Stimulated activated memory B cell treated with anti-CD40 and anti-IgM and Interleukin-4, amounts not matched to agents 10 μg/mL and 1 μg/mL and 100 μg/mL, for 72 hours (primary cell): ENCODE measurements at regions not wholly inside any gene's neighbourhood (a gene's known extent, or its start where the extent isn't known, plus 50 kb on each side); places are given as distances from the start of the nearest gene placed in this dataset.
A peak's percentile ranks its signal among the peaks of the same experiment; 100 is the strongest.

Experiments used
- ATAC-seq: fragments of 150-1000 bp; cut with Tn5 transposase; 2 replicates; pipeline ENCODE4 v1.10.0; 2021
- H3K27ac Mint-ChIP-seq: one replicate; pipeline ENCODE4 v1.8.0; 2022; ENCODE audit warnings: mild to moderate bottlenecking, mixed read lengths
- H3K27me3 Mint-ChIP-seq: one replicate; pipeline ENCODE4 v1.8.0; 2022; ENCODE audit warnings: mixed read lengths
- H3K36me3 Mint-ChIP-seq: one replicate; pipeline ENCODE4 v1.8.0; 2022; ENCODE audit warnings: mixed read lengths
- H3K4me1 Mint-ChIP-seq: one replicate; pipeline ENCODE4 v1.8.0; 2022; ENCODE audit warnings: mixed read lengths
- H3K4me3 Mint-ChIP-seq: one replicate; pipeline ENCODE4 v1.8.0; 2022; ENCODE audit warnings: mild to moderate bottlenecking, moderate library complexity, mixed read lengths
- H3K9me3 Mint-ChIP-seq: one replicate; pipeline ENCODE4 v1.8.0; 2022; ENCODE audit warnings: mixed read lengths

- no peak for ATAC-seq
- Mint-ChIP-seq H3K36me3 (no peaks in the 10 kb centered on the region), H3K27me3 (no peaks in the 10 kb centered on the region), H3K4me3 (no peak overlapping the region), H3K9me3 (no peaks in the 10 kb centered on the region), H3K4me1 (no peaks in the 10 kb centered on the region), H3K27ac (no peak overlapping the region)
Observed at GRCh38 chr21:19899645-19900044, 1098.6 kb upstream of the NCAM2 start.

- no peaks in the 10 kb centered on the region for H3K36me3 Mint-ChIP-seq
- H3K27ac Mint-ChIP-seq = no peak overlapping the region
- no peaks in the 10 kb centered on the region for H3K9me3 Mint-ChIP-seq
- H3K27me3 Mint-ChIP-seq = no peaks in the 10 kb centered on the region
- no peak overlapping the region for H3K4me3 Mint-ChIP-seq
- H3K4me1 Mint-ChIP-seq = no peaks in the 10 kb centered on the region
- ATAC-seq = peak; percentile 8
Observed at GRCh38 chr21:19900149-19900548, 1098.1 kb upstream of the NCAM2 start.

GRCh38 chr21:19908390-19908789 lies 1089.8 kb upstream of the NCAM2 start:
- H3K4me3 Mint-ChIP-seq = no peak overlapping the region
- no peak for ATAC-seq
- H3K36me3 Mint-ChIP-seq = no peaks in the 10 kb centered on the region
- no peak overlapping the region for H3K27ac Mint-ChIP-seq
- no peaks in the 10 kb centered on the region for H3K27me3 Mint-ChIP-seq
- no peaks in the 10 kb centered on the region for H3K4me1 Mint-ChIP-seq
- no peaks in the 10 kb centered on the region for H3K9me3 Mint-ChIP-seq

- Mint-ChIP-seq H3K27me3 (no peaks in the 10 kb centered on the region), H3K27ac (no peak overlapping the region), H3K9me3 (no peaks in the 10 kb centered on the region), H3K36me3 (no peaks in the 10 kb centered on the region), H3K4me3 (no peak overlapping the region), H3K4me1 (no peaks in the 10 kb centered on the region)
- ATAC-seq = no peak
Observed at GRCh38 chr21:19914028-19914427, 1084.2 kb upstream of the NCAM2 start.

GRCh38 chr21:19921211-19921610 lies 1077.0 kb upstream of the NCAM2 start:
- no peaks in the 10 kb centered on the region for H3K27me3 Mint-ChIP-seq
- H3K4me1 Mint-ChIP-seq = no peaks in the 10 kb centered on the region
- no peak overlapping the region for H3K4me3 Mint-ChIP-seq
- H3K27ac Mint-ChIP-seq = no peak overlapping the region
- no peak for ATAC-seq
- no peaks in the 10 kb centered on the region for H3K36me3 Mint-ChIP-seq
- no peaks in the 10 kb centered on the region for H3K9me3 Mint-ChIP-seq

GRCh38 chr21:19922122-19922521 lies 1076.1 kb upstream of the NCAM2 start:
- no peak overlapping the region for H3K4me3 Mint-ChIP-seq
- no peaks in the 10 kb centered on the region for H3K4me1 Mint-ChIP-seq
- no peaks in the 10 kb centered on the region for H3K27me3 Mint-ChIP-seq
- no peak for ATAC-seq
- H3K36me3 Mint-ChIP-seq = no peaks in the 10 kb centered on the region
- H3K9me3 Mint-ChIP-seq = no peaks in the 10 kb centered on the region
- no peak overlapping the region for H3K27ac Mint-ChIP-seq

GRCh38 chr21:19935467-19935866 lies 1062.7 kb upstream of the NCAM2 start:
- Mint-ChIP-seq H3K9me3 (no peaks in the 10 kb centered on the region), H3K27ac (no peak overlapping the region), H3K4me1 (no peaks in the 10 kb centered on the region), H3K27me3 (no peaks in the 10 kb centered on the region), H3K4me3 (no peak overlapping the region), H3K36me3 (no peaks in the 10 kb centered on the region)
- no peak for ATAC-seq

GRCh38 chr21:19937619-19938018 lies 1060.6 kb upstream of the NCAM2 start:
- no peak overlapping the region for H3K27ac Mint-ChIP-seq
- H3K4me1 Mint-ChIP-seq = no peaks in the 10 kb centered on the region
- ATAC-seq = no peak
- no peaks in the 10 kb centered on the region for H3K9me3 Mint-ChIP-seq
- no peaks in the 10 kb centered on the region for H3K27me3 Mint-ChIP-seq
- H3K4me3 Mint-ChIP-seq = no peak overlapping the region
- no peaks in the 10 kb centered on the region for H3K36me3 Mint-ChIP-seq

- Mint-ChIP-seq H3K27ac (no peak overlapping the region), H3K9me3 (peaks cover under 1% of the 10 kb centered on the region), H3K4me3 (no peak overlapping the region)
Observed at GRCh38 chr21:19941626-19942025, 1056.6 kb upstream of the NCAM2 start.

GRCh38 chr21:19950347-19950746 lies 1047.9 kb upstream of the NCAM2 start:
- ATAC-seq = no peak
- Mint-ChIP-seq H3K36me3 (no peaks in the 10 kb centered on the region), H3K9me3 (peaks cover 5% of the 10 kb centered on the region), H3K27me3 (no peaks in the 10 kb centered on the region), H3K4me1 (no peaks in the 10 kb centered on the region), H3K4me3 (no peak overlapping the region), H3K27ac (no peak overlapping the region)

More at GRCh38 chr21:19941626-19942025, 1056.6 kb upstream of the NCAM2 start:
- H3K36me3 Mint-ChIP-seq = no peaks in the 10 kb centered on the region
- no peaks in the 10 kb centered on the region for H3K27me3 Mint-ChIP-seq
- ATAC-seq = no peak
- H3K4me1 Mint-ChIP-seq = no peaks in the 10 kb centered on the region

- no peak for ATAC-seq
- Mint-ChIP-seq H3K27ac (no peak overlapping the region), H3K9me3 (peaks cover 10% of the 10 kb centered on the region), H3K36me3 (no peaks in the 10 kb centered on the region), H3K4me1 (no peaks in the 10 kb centered on the region), H3K27me3 (no peaks in the 10 kb centered on the region), H3K4me3 (no peak overlapping the region)
Observed at GRCh38 chr21:19969156-19969555, 1029.1 kb upstream of the NCAM2 start.

GRCh38 chr21:19981938-19982337 lies 1016.3 kb upstream of the NCAM2 start:
- H3K27ac Mint-ChIP-seq = no peak overlapping the region
- H3K4me3 Mint-ChIP-seq = no peak overlapping the region
- H3K36me3 Mint-ChIP-seq = no peaks in the 10 kb centered on the region
- no peaks in the 10 kb centered on the region for H3K27me3 Mint-ChIP-seq
- no peaks in the 10 kb centered on the region for H3K9me3 Mint-ChIP-seq
- no peaks in the 10 kb centered on the region for H3K4me1 Mint-ChIP-seq
- no peak for ATAC-seq

- Mint-ChIP-seq H3K4me3 (no peak overlapping the region), H3K27ac (no peak overlapping the region), H3K36me3 (no peaks in the 10 kb centered on the region), H3K9me3 (no peaks in the 10 kb centered on the region), H3K4me1 (no peaks in the 10 kb centered on the region), H3K27me3 (no peaks in the 10 kb centered on the region)
- no peak for ATAC-seq
Observed at GRCh38 chr21:19986396-19986795, 1011.8 kb upstream of the NCAM2 start.

GRCh38 chr21:19987671-19988070 lies 1010.5 kb upstream of the NCAM2 start:
- no peak overlapping the region for H3K27ac Mint-ChIP-seq
- no peak overlapping the region for H3K4me3 Mint-ChIP-seq
- no peaks in the 10 kb centered on the region for H3K4me1 Mint-ChIP-seq
- H3K27me3 Mint-ChIP-seq = no peaks in the 10 kb centered on the region
- H3K36me3 Mint-ChIP-seq = no peaks in the 10 kb centered on the region
- no peaks in the 10 kb centered on the region for H3K9me3 Mint-ChIP-seq
- ATAC-seq = no peak

- Mint-ChIP-seq H3K9me3 (no peaks in the 10 kb centered on the region), H3K27me3 (no peaks in the 10 kb centered on the region), H3K27ac (no peak overlapping the region), H3K36me3 (no peaks in the 10 kb centered on the region), H3K4me3 (no peak overlapping the region), H3K4me1 (no peaks in the 10 kb centered on the region)
- ATAC-seq = no peak
Observed at GRCh38 chr21:19992540-19992939, 1005.7 kb upstream of the NCAM2 start.

GRCh38 chr21:19993268-19993667 lies 1004.9 kb upstream of the NCAM2 start:
- H3K27ac Mint-ChIP-seq = no peak overlapping the region
- no peaks in the 10 kb centered on the region for H3K9me3 Mint-ChIP-seq
- no peak for ATAC-seq
- H3K4me1 Mint-ChIP-seq = no peaks in the 10 kb centered on the region
- H3K27me3 Mint-ChIP-seq = no peaks in the 10 kb centered on the region
- no peaks in the 10 kb centered on the region for H3K36me3 Mint-ChIP-seq
- no peak overlapping the region for H3K4me3 Mint-ChIP-seq

GRCh38 chr21:19995253-19995652 lies 1003.0 kb upstream of the NCAM2 start:
- H3K4me1 Mint-ChIP-seq = no peaks in the 10 kb centered on the region
- H3K27me3 Mint-ChIP-seq = no peaks in the 10 kb centered on the region
- no peaks in the 10 kb centered on the region for H3K36me3 Mint-ChIP-seq
- no peak overlapping the region for H3K27ac Mint-ChIP-seq
- no peak overlapping the region for H3K4me3 Mint-ChIP-seq
- H3K9me3 Mint-ChIP-seq = peaks cover 3% of the 10 kb centered on the region
- ATAC-seq = no peak
